Adrenal gland (tissue), 9 donors: ENCODE measurements at regions not wholly inside any gene's neighbourhood (a gene's known extent, or its start where the extent isn't known, plus 50 kb on each side); places are given as distances from the start of the nearest gene placed in this dataset.
"Not testable (repeated sequence)": the region's sequence is repeated elsewhere in the genome, so short reads cannot be mapped to it uniquely, and the experiment has no call there.

ENCODE experiments used
- DNase-seq, 7 donors: peaks; one replicate each; pipeline ENCODE4 v3.0.0-alpha.2; 2019 to 2020
- H3K27ac ChIP-seq, 5 donors: fragments of 200-600 bp; sonication (generic) in 4 of 5; 1 replicate in 3 of 5; 2 replicates in 2 of 5; pipeline versions ENCODE4 v1.5.1 to v1.8.0; 2016 to 2020; ENCODE audit warnings: mild to moderate bottlenecking in 1 of 5
- H3K27me3 ChIP-seq: fragments of 200-600 bp; 2 replicates; pipeline ENCODE4 v1.8.0; 2021
- H3K36me3 ChIP-seq, 2 donors: fragments of 200-600 bp; replicated peaks in 1 of 2; 1 replicate in 1 of 2; 2 replicates in 1 of 2; pipeline versions ENCODE4 v1.5.1 to v1.8.0; 2018 to 2022
- H3K4me1 ChIP-seq, 2 donors: fragments of 200-600 bp; replicated peaks in 1 of 2; 1 replicate in 1 of 2; 2 replicates in 1 of 2; pipeline versions ENCODE4 v1.5.1 to v1.8.0; 2018 to 2021
- H3K4me3 ChIP-seq, 4 donors: fragments of 200-600 bp; sonication (generic) in 3 of 4; one replicate each; pipeline ENCODE4 v1.5.1; 2016 to 2018
- H3K9me3 ChIP-seq, 3 donors: fragments of 200-600 bp; sonication (generic) in 1 of 3; replicated peaks in 1 of 3; 1 replicate in 2 of 3; 2 replicates in 1 of 3; pipeline versions ENCODE4 v1.5.1 to v1.8.0; 2016 to 2021
- CTCF ChIP-seq, 6 experiments: fragments of 450-650 bp in 4 of 6; fragments of 200-600 bp in 2 of 6; sonication (generic) in 1 of 6; IDR thresholded peaks; 1 replicate in 5 of 6; 2 replicates in 1 of 6; pipeline versions ENCODE4 v1.5.1 to v1.8.0; 2016 to 2021; ENCODE audit warnings: antibody characterized with exemption in 6 of 6, mild to moderate bottlenecking in 2 of 6, moderate library complexity in 1 of 6
- POLR2A ChIP-seq, 2 donors: fragments of 450-650 bp; IDR thresholded peaks; one replicate each; pipeline ENCODE4 v1.6.1; 2017; ENCODE audit warnings: antibody characterized with exemption in 2 of 2, mild to moderate bottlenecking in 2 of 2, moderate library complexity in 1 of 2
- WGBS, 4 donors: extraction: QIAGEN DNeasy Blood & Tissue Kit in 2 of 4; methylation state at CpG; one replicate each; pipeline versions ENCODE4 v1.1.5 to v1.1.7; 2013 to 2017; 5-methylcytosine and 5-hydroxymethylcytosine counted together
- intact Hi-C, 2 donors: fragments of 100-400 bp; cut with DNase I; formaldehyde crosslinking; loops; one replicate each; pipeline versions ENCODE4 v1.14.1 to v1.15.0; 2022 to 2023
- donor health status: healthy with polysubstance abuse.
- donor health status: Bipolar disorder and iron deficiency.
- donor health status: DM: yes; HTN: yes; CAD: no.
- donor health status: DM: no; HTN: no; CAD: no.
- donor health status: DM: no; HTN: no; CAD: no.

- intact Hi-C loops, result no loop called here
- no peak for TF ChIP-seq CTCF (IDR thresholded peaks at IDR 0.05)
- TF ChIP-seq POLR2A (IDR thresholded peaks at IDR 0.05), result no peak
- 53 to 75% (median 60%) methylated on average over 2 of the region's 2 CpGs for whole genome bisulfite sequencing, 4 donors
- Histone ChIP-seq H3K27me3 (no peaks in the 10 kb centered on the region), H3K36me3 (no peaks in the 10 kb centered on the region), H3K4me1 (no peaks in the 10 kb centered on the region), H3K27ac (no peak overlapping the region), H3K9me3 (no peaks in the 10 kb centered on the region), H3K4me3 (no peak overlapping the region)
- no peak for DNase-seq
These were observed 57.6 kb upstream of the FAM171A1 start for GRCh38 chr10:15428681-15429080.

DNA sequence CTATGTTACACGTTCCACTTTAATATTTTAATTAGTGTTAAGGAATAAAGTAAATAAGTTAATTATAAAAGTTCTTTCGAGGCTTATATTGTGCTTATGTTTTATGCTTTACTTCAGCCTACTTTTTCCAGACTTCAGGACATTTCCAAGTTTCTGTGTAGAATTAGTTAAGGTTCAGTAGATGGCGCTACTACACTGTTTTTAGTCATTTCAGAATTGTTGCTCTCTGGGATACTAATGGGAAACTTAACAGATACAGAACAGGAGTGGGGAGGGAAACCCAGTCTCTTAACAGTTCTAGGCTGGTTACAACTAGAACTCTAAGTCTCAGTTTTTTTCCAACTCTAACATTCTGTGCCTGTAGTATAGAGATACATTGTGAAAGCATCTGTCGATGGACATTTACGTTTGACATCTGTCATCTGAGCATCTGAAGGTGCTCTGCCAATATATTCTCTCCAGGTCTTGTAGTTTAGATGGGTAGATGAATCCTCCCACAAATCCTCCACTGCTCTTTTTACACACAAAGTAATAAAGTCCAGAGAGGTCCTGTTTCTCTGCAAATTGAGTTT lies 56.8 kb upstream of the FAM171A1 start:
- Histone ChIP-seq H3K4me3 (no peak overlapping the region), H3K36me3 (no peaks in the 10 kb centered on the region), H3K9me3 (no peaks in the 10 kb centered on the region), H3K27ac (no peak overlapping the region), H3K4me1 (no peaks in the 10 kb centered on the region), H3K27me3 (no peaks in the 10 kb centered on the region)
- WGBS, 4 donors, result 24 to 34% (median 27%) methylated on average over 5 of the region's 5 CpGs
- no peak for DNase-seq
- intact Hi-C loops, result no loop called here
- TF ChIP-seq CTCF (IDR thresholded peaks at IDR 0.05) (peak; percentile 42 to 65 (median 54)), POLR2A (IDR thresholded peaks at IDR 0.05) (no peak)

- Histone ChIP-seq H3K4me1 (no peaks in the 10 kb centered on the region), H3K27ac (no peak overlapping the region), H3K27me3 (no peaks in the 10 kb centered on the region), H3K9me3 (no peaks in the 10 kb centered on the region), H3K4me3 (no peak overlapping the region), H3K36me3 (no peaks in the 10 kb centered on the region)
- no peak for TF ChIP-seq CTCF (IDR thresholded peaks at IDR 0.05)
- no peak for TF ChIP-seq POLR2A (IDR thresholded peaks at IDR 0.05)
- intact Hi-C loops, result no loop called here
- 78 to 91% (median 80%) methylated on average over 10 to 15 of the region's 15 CpGs for WGBS, 4 donors
- DNase-seq, result no peak
These were observed 55.5 kb upstream of the FAM171A1 start for GRCh38 chr10:15426558-15426957.

DNA sequence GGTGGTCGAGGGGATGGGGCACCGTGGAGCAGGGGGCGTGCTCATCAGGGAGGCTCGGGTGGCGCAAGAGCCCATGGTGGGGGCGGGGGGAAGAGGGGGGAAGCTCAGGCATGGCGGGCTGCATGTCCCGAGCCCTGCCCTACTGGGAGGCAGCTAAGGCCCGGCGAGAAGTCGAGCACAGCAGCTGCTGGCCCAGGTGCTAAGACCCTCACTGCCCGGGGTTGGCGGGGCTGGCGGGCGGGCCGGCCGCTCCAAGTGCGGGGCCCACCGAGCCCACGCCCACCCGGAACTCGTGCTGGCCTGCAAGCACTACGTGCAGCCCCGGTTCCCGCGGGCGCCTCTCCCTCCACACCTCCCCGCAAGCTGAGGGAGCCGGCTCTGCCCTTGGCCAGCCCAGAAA lies 55.0 kb upstream of the FAM171A1 start:
- intact Hi-C loops, result no loop called here

DNA sequence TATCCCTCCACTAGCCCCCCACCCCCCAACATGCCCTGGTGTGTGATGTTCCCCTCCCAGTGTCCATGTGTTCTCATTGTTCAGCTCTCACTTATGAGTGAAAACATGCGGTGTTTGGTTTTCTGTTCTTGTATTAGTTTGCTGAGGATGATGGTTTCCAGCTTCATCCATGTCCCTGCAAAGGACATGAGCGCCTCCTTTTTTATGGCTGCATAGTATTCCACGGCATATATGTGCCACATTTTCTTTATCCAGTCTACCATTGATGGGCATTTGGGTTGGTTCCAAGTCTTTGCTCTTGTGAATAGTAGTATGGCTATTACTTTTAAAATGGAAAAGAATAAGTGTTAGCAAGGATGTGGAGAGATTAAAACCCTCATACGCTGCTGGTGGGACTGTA lies 50.8 kb upstream of the FAM171A1 start:
- WGBS, 4 donors, result 94 to 98% (median 94%) methylated on average over 4 of the region's 4 CpGs
- DNase-seq, H3K27me3 ChIP-seq, H3K4me1 ChIP-seq, H3K9me3 ChIP-seq, H3K36me3 ChIP-seq, intact Hi-C loops, H3K27ac ChIP-seq, H3K4me3 ChIP-seq: not testable (repeated sequence)

More for the DNA sequence above, 55.0 kb upstream of the FAM171A1 start:
- TF ChIP-seq POLR2A (IDR thresholded peaks at IDR 0.05) (no peak), CTCF (IDR thresholded peaks at IDR 0.05) (no peak)
- DNase-seq, result no peak
- Histone ChIP-seq H3K4me3 (no peak overlapping the region), H3K27ac (no peak overlapping the region), H3K27me3 (no peaks in the 10 kb centered on the region), H3K4me1 (no peaks in the 10 kb centered on the region), H3K9me3 (no peaks in the 10 kb centered on the region), H3K36me3 (no peaks in the 10 kb centered on the region)
- WGBS, 4 donors, result 87 to 100% (median 89%) methylated on average over 1 to 29 of the region's 29 CpGs
